HCT116 (cell line): ENCODE measurements at regions not wholly inside any gene's neighbourhood (a gene's known extent, or its start where the extent isn't known, plus 50 kb on each side); places are given as distances from the start of the nearest gene placed in this dataset.

Experiments used
- CEBPB ChIP-seq: IDR thresholded peaks from 2 replicates; pipeline ENCODE4 v1.6.1; 2012; ENCODE audit warnings: low read depth
- EGR1 ChIP-seq: IDR thresholded peaks from 2 replicates; pipeline ENCODE4 v1.6.1; 2012; ENCODE audit warnings: low read depth
- EZH2phosphoT487 ChIP-seq: fragments of 200-600 bp; IDR thresholded peaks from 2 replicates; pipeline ENCODE4 v1.6.1; 2018; ENCODE audit warnings: antibody characterized with exemption, borderline replicate concordance
- POLR2A ChIP-seq: IDR thresholded peaks from 2 replicates; pipeline ENCODE4 v1.7.0; 2011; ENCODE audit warnings: borderline replicate concordance; ENCODE audit not compliant: insufficient read depth, insufficient read length; ENCODE audit errors: extremely low read depth
- RAD21 ChIP-seq: IDR thresholded peaks from 2 replicates; pipeline ENCODE4 v1.6.1; 2012; ENCODE audit warnings: low read depth, mild to moderate bottlenecking
- SP1 ChIP-seq: IDR thresholded peaks from 2 replicates; pipeline ENCODE4 v1.6.1; 2012; ENCODE audit warnings: low read depth
- SRF ChIP-seq: IDR thresholded peaks from 2 replicates; pipeline ENCODE4 v1.6.1; 2012; ENCODE audit warnings: low read depth
- ZNF274 ChIP-seq: fragments of 200-500 bp; sonication (Bioruptor generic); IDR thresholded peaks from 2 replicates; pipeline ENCODE4 v1.6.1; 2014; ENCODE audit warnings: mild to moderate bottlenecking, low read depth, low read length, inconsistent platforms
- TF ChIP-seq, protein P1 (sequence below), 3 experiments: fragments of 200-600 bp in 1 of 3; sonication (generic) in 1 of 3; IDR thresholded peaks in 2 of 3; conservative IDR thresholded peaks in 1 of 3; 2 replicates each; pipeline ENCODE4 v1.5.1; 2012 to 2017; ENCODE audit warnings: low read depth in 2 of 3, low read length in 2 of 3, antibody characterized with exemption in 1 of 3, borderline replicate concordance in 1 of 3, control low read depth in 1 of 3, mild to moderate bottlenecking in 1 of 3, mixed read lengths in 1 of 3, mixed run types in 1 of 3, moderate library complexity in 1 of 3; ENCODE audit not compliant: insufficient read depth in 1 of 3
- TF ChIP-seq, protein P2 (sequence below): IDR thresholded peaks from 2 replicates; pipeline ENCODE4 v1.6.1; 2012

DNA sequence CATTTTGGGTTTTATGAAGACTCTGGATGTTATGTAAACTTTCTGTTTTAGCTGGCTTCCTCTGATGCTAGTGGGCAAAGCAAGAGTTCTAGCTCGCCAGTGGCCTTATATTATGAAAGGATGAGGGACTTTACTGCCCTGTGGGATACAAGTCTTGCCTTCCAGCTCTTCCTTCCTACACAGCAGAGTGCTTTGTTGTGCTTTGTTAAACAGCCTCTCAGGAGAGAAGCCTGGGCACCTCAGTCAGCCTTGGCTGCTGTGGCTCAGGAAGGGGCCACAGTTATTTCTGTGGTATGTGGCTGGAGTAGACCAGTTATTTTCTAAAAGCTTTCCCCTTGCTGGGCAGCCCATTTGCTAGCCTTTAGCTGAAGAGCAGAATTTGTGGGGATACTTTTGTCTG is 69.5 kb upstream of the SUCLG2 start:
- no peak for TF ChIP-seq SRF
- TF ChIP-seq, protein P1, sequence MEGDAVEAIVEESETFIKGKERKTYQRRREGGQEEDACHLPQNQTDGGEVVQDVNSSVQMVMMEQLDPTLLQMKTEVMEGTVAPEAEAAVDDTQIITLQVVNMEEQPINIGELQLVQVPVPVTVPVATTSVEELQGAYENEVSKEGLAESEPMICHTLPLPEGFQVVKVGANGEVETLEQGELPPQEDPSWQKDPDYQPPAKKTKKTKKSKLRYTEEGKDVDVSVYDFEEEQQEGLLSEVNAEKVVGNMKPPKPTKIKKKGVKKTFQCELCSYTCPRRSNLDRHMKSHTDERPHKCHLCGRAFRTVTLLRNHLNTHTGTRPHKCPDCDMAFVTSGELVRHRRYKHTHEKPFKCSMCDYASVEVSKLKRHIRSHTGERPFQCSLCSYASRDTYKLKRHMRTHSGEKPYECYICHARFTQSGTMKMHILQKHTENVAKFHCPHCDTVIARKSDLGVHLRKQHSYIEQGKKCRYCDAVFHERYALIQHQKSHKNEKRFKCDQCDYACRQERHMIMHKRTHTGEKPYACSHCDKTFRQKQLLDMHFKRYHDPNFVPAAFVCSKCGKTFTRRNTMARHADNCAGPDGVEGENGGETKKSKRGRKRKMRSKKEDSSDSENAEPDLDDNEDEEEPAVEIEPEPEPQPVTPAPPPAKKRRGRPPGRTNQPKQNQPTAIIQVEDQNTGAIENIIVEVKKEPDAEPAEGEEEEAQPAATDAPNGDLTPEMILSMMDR (IDR thresholded peaks at IDR 0.05 in 2 of 3, conservative IDR thresholded peaks at IDR 0.05 in 1 of 3; ENCODE audit: borderline replicate concordance in 1 of 3, insufficient read depth in 1 of 3, low read depth in 2 of 3, low read length in 2 of 3), result no peak
- no peak for TF ChIP-seq SP1
- TF ChIP-seq EGR1, result no peak
- TF ChIP-seq EZH2phosphoT487, result no peak
- TF ChIP-seq, protein P2, sequence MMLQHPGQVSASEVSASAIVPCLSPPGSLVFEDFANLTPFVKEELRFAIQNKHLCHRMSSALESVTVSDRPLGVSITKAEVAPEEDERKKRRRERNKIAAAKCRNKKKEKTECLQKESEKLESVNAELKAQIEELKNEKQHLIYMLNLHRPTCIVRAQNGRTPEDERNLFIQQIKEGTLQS, result no peak
- no peak for TF ChIP-seq POLR2A
- no peak for TF ChIP-seq RAD21
- TF ChIP-seq CEBPB, result no peak
- TF ChIP-seq ZNF274, result no peak
